Suprapubic skin (tissue), 4 donors: ENCODE measurements at regions not wholly inside any gene's neighbourhood (a gene's known extent, or its start where the extent isn't known, plus 50 kb on each side); places are given as distances from the start of the nearest gene placed in this dataset.

Experiments
- EP300 ChIP-seq: sonication (generic); formaldehyde crosslinking; IDR thresholded peaks from one replicate; pipeline ENCODE4 v1.6.1; 2017; ENCODE audit warnings: antibody characterized with exemption
- POLR2A ChIP-seq, 2 donors: fragments of 450-650 bp; IDR thresholded peaks; one replicate each; pipeline ENCODE4 v1.6.1; 2017; ENCODE audit warnings: antibody characterized with exemption in 2 of 2, mild to moderate bottlenecking in 2 of 2, moderate library complexity in 2 of 2
- POLR2AphosphoS5 ChIP-seq, 3 donors: sonication (generic); formaldehyde crosslinking; IDR thresholded peaks; one replicate each; pipeline ENCODE4 v1.6.1; 2017; ENCODE audit warnings: antibody characterized with exemption in 3 of 3
- TF ChIP-seq, protein P1 (sequence below), 2 donors: fragments of 200-600 bp in 1 of 2; fragments of 450-650 bp in 1 of 2; sonication (generic) in 1 of 2; IDR thresholded peaks; one replicate each; pipeline ENCODE4 v1.5.1; 2016 to 2019; ENCODE audit warnings: antibody characterized with exemption in 2 of 2, mild to moderate bottlenecking in 1 of 2, moderate library complexity in 1 of 2

DNA sequence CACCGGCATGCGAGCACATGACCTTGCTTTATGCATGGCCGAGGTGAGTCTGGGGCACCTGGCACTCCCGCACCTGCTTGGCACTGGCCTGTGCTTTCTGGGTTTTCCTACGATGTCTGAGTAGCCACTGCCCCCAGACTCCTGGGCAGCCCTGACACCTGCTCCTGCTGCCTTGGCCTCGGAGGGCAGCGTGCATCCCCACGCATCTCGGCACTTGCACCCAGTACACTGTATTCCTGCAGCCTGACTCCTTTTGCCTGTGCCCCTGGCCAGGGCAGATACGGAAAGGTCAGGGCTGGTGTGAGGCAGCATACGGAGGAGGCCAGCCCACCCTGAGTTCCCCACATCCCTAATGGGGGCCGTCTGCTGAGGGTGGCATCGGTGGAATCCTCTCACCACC lies 340.6 kb downstream of the TEX29 start:
- TF ChIP-seq POLR2A (IDR thresholded peaks at IDR 0.05) (no peak), EP300 (no peak), POLR2AphosphoS5 (IDR thresholded peaks at IDR 0.05) (no peak)
- TF ChIP-seq, protein P1, sequence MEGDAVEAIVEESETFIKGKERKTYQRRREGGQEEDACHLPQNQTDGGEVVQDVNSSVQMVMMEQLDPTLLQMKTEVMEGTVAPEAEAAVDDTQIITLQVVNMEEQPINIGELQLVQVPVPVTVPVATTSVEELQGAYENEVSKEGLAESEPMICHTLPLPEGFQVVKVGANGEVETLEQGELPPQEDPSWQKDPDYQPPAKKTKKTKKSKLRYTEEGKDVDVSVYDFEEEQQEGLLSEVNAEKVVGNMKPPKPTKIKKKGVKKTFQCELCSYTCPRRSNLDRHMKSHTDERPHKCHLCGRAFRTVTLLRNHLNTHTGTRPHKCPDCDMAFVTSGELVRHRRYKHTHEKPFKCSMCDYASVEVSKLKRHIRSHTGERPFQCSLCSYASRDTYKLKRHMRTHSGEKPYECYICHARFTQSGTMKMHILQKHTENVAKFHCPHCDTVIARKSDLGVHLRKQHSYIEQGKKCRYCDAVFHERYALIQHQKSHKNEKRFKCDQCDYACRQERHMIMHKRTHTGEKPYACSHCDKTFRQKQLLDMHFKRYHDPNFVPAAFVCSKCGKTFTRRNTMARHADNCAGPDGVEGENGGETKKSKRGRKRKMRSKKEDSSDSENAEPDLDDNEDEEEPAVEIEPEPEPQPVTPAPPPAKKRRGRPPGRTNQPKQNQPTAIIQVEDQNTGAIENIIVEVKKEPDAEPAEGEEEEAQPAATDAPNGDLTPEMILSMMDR (IDR thresholded peaks at IDR 0.05): no peak
